Psoas muscle (tissue), 7 donors: ENCODE measurements at regions not wholly inside any gene's neighbourhood (a gene's known extent, or its start where the extent isn't known, plus 50 kb on each side); places are given as distances from the start of the nearest gene placed in this dataset.

ENCODE experiments used
- ATAC-seq, 4 donors: fragments of 200-7000 bp; cut with Tn5 transposase; one replicate each; pipeline ENCODE4 v1.9.1; 2020; ENCODE audit warnings: moderate library complexity in 3 of 4, mild to moderate bottlenecking in 2 of 4
- DNase-seq, 2 donors: peaks; one replicate each; pipeline ENCODE4 v3.0.0-alpha.2; 2020
- H3K27ac ChIP-seq: fragments of 200-600 bp; one replicate; pipeline ENCODE4 v1.8.0; 2022
- H3K27me3 ChIP-seq, 3 donors: fragments of 200-600 bp in 1 of 3; one replicate each; pipeline versions ENCODE4 v1.6.1 to v1.8.0; 2013 to 2022; ENCODE audit warnings: low read length in 2 of 3, mild to moderate bottlenecking in 2 of 3, moderate library complexity in 1 of 3; ENCODE audit not compliant: insufficient read depth in 3 of 3
- H3K36me3 ChIP-seq, 2 donors: fragments of 200-600 bp in 1 of 2; one replicate each; pipeline versions ENCODE4 v1.6.1 to v1.8.0; 2013 to 2022; ENCODE audit warnings: low read depth in 1 of 2, mild to moderate bottlenecking in 1 of 2, moderate library complexity in 1 of 2; ENCODE audit not compliant: insufficient read depth in 1 of 2
- H3K4me1 ChIP-seq: fragments of 200-600 bp; one replicate; pipeline ENCODE4 v1.8.0; 2022
- H3K4me3 ChIP-seq: fragments of 200-600 bp; one replicate; pipeline ENCODE4 v1.8.0; 2022; ENCODE audit warnings: mild to moderate bottlenecking
- H3K9me3 ChIP-seq: fragments of 200-600 bp; one replicate; pipeline ENCODE4 v1.8.0; 2022
- WGBS, 3 donors: extraction: QIAGEN DNeasy Blood & Tissue Kit; methylation state at CpG; one replicate each; pipeline versions ENCODE4 v1.1.6 to v1.1.7; 2013; 5-methylcytosine and 5-hydroxymethylcytosine counted together
- intact Hi-C, 2 donors: fragments of 100-400 bp; cut with DNase I; formaldehyde crosslinking; loops; one replicate each; pipeline versions ENCODE4 v1.11.0 to v1.14.2; 2022
- TF ChIP-seq, protein P1 (sequence below): fragments of 200-600 bp; IDR thresholded peaks from one replicate; pipeline ENCODE4 v1.8.0; 2022; ENCODE audit warnings: antibody characterized with exemption
- donor health status: healthy with polysubstance abuse.
- donor health status: DM: no; HTN: no; CAD: no; lungs with moderate emphysema.
- donor health status: Bipolar disorder and iron deficiency.
- donor health status: healthy.
- donor health status: DM: yes; HTN: yes; CAD: no.
- donor health status: DM: no; HTN: no; CAD: no.
- donor health status: DM: yes; HTN: yes; CAD: no.

GRCh38 chr7:25840209-25840792, 311.7 kb upstream of the NFE2L3 start:
- H3K9me3 ChIP-seq, result no peaks in the 10 kb centered on the region
- peak overlapping the region; percentile 85 for H3K27ac ChIP-seq
- DNase-seq (no peak), ATAC-seq (peak; percentile 69 to 96 (median 95))
- TF ChIP-seq, protein P1, sequence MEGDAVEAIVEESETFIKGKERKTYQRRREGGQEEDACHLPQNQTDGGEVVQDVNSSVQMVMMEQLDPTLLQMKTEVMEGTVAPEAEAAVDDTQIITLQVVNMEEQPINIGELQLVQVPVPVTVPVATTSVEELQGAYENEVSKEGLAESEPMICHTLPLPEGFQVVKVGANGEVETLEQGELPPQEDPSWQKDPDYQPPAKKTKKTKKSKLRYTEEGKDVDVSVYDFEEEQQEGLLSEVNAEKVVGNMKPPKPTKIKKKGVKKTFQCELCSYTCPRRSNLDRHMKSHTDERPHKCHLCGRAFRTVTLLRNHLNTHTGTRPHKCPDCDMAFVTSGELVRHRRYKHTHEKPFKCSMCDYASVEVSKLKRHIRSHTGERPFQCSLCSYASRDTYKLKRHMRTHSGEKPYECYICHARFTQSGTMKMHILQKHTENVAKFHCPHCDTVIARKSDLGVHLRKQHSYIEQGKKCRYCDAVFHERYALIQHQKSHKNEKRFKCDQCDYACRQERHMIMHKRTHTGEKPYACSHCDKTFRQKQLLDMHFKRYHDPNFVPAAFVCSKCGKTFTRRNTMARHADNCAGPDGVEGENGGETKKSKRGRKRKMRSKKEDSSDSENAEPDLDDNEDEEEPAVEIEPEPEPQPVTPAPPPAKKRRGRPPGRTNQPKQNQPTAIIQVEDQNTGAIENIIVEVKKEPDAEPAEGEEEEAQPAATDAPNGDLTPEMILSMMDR, result no peak
- H3K36me3 ChIP-seq, result no peaks in the 10 kb centered on the region
- intact Hi-C loops, result loop anchor here in 1 of 2 donors (5.0 kb wide), 1 partner anchor 168 kb away; no protein-coding TSS in a partner anchor
- peaks cover 54% of the 10 kb centered on the region for H3K4me1 ChIP-seq
- no peaks in the 10 kb centered on the region for H3K27me3 ChIP-seq
- WGBS, 3 donors, result 32 to 75% (median 68%) methylated on average over 5 of the region's 5 CpGs
- no peak overlapping the region for H3K4me3 ChIP-seq

DNA sequence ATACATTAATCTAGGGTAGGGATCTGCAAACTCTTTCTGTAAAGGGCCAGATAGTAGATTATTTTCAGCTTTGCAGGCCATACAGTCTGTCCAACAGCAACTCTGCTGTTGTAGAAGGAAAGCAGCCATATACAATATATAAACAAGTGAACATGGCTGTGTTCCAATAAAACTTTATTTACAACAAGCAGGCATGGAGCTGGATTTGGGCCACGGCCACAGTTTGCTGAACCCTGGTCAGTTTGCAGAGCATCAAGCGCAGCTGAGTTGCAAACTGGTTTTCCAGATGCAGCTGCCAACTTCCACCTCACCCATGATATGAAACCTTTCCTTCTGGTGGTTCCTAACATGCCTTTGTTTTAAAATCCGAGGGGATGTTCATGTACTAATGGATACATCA, 310.4 kb upstream of the NFE2L3 start:
- Histone ChIP-seq H3K4me1 (peaks cover 61% of the 10 kb centered on the region), H3K36me3 (no peaks in the 10 kb centered on the region), H3K4me3 (no peak overlapping the region), H3K27ac (peak overlapping the region; percentile 85), H3K27me3 (no peaks in the 10 kb centered on the region), H3K9me3 (no peaks in the 10 kb centered on the region)
- ATAC-seq, result no peak
- TF ChIP-seq, protein P1, result no peak
- intact Hi-C loops, result loop anchor here in 1 of 2 donors (5.0 kb wide), 1 partner anchor 169 kb away; no protein-coding TSS in a partner anchor
- DNase-seq, result no peak
- 75 to 90% (median 80%) methylated on average over 3 of the region's 3 CpGs for WGBS, 3 donors

DNA sequence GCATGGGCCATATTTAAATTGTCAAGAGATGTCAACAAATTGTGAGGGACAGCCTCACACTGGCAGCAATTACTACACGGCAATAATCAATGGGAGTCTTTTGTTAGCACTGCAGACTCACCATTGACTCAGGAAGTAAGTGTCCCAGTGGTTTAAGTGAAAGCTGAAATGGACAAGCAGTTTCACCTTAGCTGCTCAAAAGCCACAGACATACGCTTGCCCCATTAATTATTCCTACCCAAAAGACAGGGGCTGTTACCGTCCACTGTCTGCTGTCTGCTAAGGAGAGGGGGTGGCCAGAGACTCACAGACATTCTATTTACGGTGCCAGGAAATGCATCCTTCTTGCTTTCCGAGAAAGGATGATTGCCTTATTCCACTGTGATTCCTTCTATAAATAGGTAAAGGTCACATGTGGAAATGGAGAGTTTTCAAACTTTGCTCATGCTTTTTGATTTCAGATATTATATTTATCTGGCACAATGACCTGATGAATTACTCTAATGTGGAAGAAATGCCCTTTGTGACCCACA, 309.7 kb upstream of the NFE2L3 start:
- peaks cover 68% of the 10 kb centered on the region for H3K4me1 ChIP-seq
- no peak overlapping the region for H3K4me3 ChIP-seq
- no peaks in the 10 kb centered on the region for H3K27me3 ChIP-seq
- 18 to 34% (median 19%) methylated on average over 5 of the region's 5 CpGs for WGBS, 3 donors
- intact Hi-C loops, result loop anchor here in 1 of 2 donors (5.0 kb wide), 1 partner anchor 170 kb away; no protein-coding TSS in a partner anchor
- TF ChIP-seq, protein P1, result no peak
- ATAC-seq (peak; percentile 56 to 79 (median 71)), DNase-seq (no peak)
- no peaks in the 10 kb centered on the region for H3K36me3 ChIP-seq
- no peaks in the 10 kb centered on the region for H3K9me3 ChIP-seq
- peak overlapping the region; percentile 85 for H3K27ac ChIP-seq

GRCh38 chr7:25843467-25843866, 308.5 kb upstream of the NFE2L3 start:
- no peaks in the 10 kb centered on the region for H3K36me3 ChIP-seq
- no peak for ATAC-seq
- WGBS, 3 donors, result 88 to 94% (median 89%) methylated on average over 4 of the region's 4 CpGs
- no peaks in the 10 kb centered on the region for H3K27me3 ChIP-seq
- no peak for DNase-seq
- no peaks in the 10 kb centered on the region for H3K9me3 ChIP-seq
- H3K27ac ChIP-seq, result peak overlapping the region; percentile 85
- no peak overlapping the region for H3K4me3 ChIP-seq
- intact Hi-C loops, result loop anchor here in 1 of 2 donors (5.0 kb wide), 1 partner anchor 171 kb away; no protein-coding TSS in a partner anchor
- TF ChIP-seq, protein P1, result no peak
- peaks cover 80% of the 10 kb centered on the region for H3K4me1 ChIP-seq
